HEK293 (cell line): ENCODE measurements at regions not wholly inside any gene's neighbourhood (a gene's known extent, or its start where the extent isn't known, plus 50 kb on each side); places are given as distances from the start of the nearest gene placed in this dataset.
"Not testable (repeated sequence)": the region's sequence is repeated elsewhere in the genome, so short reads cannot be mapped to it uniquely, and the experiment has no call there.

ENCODE experiments used
- ZNF138 ChIP-seq: fragments of 450-650 bp; formaldehyde crosslinking; IDR thresholded peaks from 2 replicates; pipeline ENCODE4 v1.5.1; 2016; ENCODE audit warnings: missing biosample characterization, missing genetic modification characterization, borderline replicate concordance
- ZNF19 ChIP-seq: fragments of 450-650 bp; formaldehyde crosslinking; IDR thresholded peaks from 2 replicates; pipeline ENCODE4; 2016; ENCODE audit warnings: missing biosample characterization, missing genetic modification characterization, low read depth
- ZNF571 ChIP-seq: fragments of 450-650 bp; formaldehyde crosslinking; IDR thresholded peaks from 2 replicates; pipeline ENCODE4 v1.5.0; 2017; ENCODE audit warnings: missing biosample characterization, missing genetic modification characterization
- ZNF747 ChIP-seq: fragments of 450-650 bp; formaldehyde crosslinking; IDR thresholded peaks from 2 replicates; pipeline ENCODE4 v1.5.1; 2016; ENCODE audit warnings: missing biosample characterization, missing genetic modification characterization
- TF ChIP-seq, protein P1 (sequence below): fragments of 450-650 bp; formaldehyde crosslinking; IDR thresholded peaks from 2 replicates; pipeline ENCODE4 v1.5.1; 2016; ENCODE audit warnings: missing biosample characterization, missing genetic modification characterization
- TF ChIP-seq, protein P2 (sequence below): fragments of 450-650 bp; formaldehyde crosslinking; IDR thresholded peaks from 2 replicates; pipeline ENCODE4 v1.5.1; 2016; ENCODE audit warnings: missing biosample characterization, missing genetic modification characterization
- TF ChIP-seq, protein P3 (sequence below): fragments of 450-650 bp; formaldehyde crosslinking; IDR thresholded peaks from 2 replicates; pipeline ENCODE4 v1.5.1; 2016; ENCODE audit warnings: missing biosample characterization, missing genetic modification characterization, borderline replicate concordance
- TF ChIP-seq, protein P4 (sequence below): fragments of 450-650 bp; formaldehyde crosslinking; IDR thresholded peaks from 2 replicates; pipeline ENCODE4 v1.5.1; 2017; ENCODE audit warnings: missing biosample characterization, missing genetic modification characterization

DNA sequence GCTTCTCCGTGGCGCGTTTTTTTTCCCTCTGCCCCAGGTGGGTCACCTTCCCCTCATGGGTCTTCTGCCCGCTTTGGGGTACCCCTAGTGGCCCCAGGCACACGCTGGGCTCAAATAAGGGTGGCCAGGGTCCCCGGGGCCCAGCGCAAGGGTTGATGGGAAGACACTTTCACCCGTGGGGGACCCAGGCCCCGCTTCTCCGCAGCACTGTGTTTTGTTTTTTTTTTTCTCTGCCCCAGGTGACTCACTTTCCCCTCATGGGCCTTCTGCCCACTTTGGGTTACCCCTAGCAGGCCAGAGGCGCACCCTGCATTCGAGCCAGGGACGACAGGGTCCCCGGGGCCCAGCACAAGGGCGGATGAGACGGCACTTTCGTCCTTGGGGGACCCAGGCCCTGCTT is 526.7 kb downstream of the FOXD4L4 start:
- not testable (repeated sequence) for TF ChIP-seq ZNF571, ZNF19, ZNF138, ZNF747 (tag by site-specific recombination)
- TF ChIP-seq, protein P1, sequence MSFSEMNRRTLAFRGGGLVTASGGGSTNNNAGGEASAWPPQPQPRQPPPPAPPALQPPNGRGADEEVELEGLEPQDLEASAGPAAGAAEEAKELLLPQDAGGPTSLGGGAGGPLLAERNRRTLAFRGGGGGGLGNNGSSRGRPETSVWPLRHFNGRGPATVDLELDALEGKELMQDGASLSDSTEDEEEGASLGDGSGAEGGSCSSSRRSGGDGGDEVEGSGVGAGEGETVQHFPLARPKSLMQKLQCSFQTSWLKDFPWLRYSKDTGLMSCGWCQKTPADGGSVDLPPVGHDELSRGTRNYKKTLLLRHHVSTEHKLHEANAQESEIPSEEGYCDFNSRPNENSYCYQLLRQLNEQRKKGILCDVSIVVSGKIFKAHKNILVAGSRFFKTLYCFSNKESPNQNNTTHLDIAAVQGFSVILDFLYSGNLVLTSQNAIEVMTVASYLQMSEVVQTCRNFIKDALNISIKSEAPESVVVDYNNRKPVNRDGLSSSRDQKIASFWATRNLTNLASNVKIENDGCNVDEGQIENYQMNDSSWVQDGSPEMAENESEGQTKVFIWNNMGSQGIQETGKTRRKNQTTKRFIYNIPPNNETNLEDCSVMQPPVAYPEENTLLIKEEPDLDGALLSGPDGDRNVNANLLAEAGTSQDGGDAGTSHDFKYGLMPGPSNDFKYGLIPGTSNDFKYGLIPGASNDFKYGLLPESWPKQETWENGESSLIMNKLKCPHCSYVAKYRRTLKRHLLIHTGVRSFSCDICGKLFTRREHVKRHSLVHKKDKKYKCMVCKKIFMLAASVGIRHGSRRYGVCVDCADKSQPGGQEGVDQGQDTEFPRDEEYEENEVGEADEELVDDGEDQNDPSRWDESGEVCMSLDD (tag by site-specific recombination): not testable (repeated sequence)
- TF ChIP-seq, protein P2, sequence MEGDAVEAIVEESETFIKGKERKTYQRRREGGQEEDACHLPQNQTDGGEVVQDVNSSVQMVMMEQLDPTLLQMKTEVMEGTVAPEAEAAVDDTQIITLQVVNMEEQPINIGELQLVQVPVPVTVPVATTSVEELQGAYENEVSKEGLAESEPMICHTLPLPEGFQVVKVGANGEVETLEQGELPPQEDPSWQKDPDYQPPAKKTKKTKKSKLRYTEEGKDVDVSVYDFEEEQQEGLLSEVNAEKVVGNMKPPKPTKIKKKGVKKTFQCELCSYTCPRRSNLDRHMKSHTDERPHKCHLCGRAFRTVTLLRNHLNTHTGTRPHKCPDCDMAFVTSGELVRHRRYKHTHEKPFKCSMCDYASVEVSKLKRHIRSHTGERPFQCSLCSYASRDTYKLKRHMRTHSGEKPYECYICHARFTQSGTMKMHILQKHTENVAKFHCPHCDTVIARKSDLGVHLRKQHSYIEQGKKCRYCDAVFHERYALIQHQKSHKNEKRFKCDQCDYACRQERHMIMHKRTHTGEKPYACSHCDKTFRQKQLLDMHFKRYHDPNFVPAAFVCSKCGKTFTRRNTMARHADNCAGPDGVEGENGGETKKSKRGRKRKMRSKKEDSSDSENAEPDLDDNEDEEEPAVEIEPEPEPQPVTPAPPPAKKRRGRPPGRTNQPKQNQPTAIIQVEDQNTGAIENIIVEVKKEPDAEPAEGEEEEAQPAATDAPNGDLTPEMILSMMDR (tag by site-specific recombination): not testable (repeated sequence)
- TF ChIP-seq, protein P3, sequence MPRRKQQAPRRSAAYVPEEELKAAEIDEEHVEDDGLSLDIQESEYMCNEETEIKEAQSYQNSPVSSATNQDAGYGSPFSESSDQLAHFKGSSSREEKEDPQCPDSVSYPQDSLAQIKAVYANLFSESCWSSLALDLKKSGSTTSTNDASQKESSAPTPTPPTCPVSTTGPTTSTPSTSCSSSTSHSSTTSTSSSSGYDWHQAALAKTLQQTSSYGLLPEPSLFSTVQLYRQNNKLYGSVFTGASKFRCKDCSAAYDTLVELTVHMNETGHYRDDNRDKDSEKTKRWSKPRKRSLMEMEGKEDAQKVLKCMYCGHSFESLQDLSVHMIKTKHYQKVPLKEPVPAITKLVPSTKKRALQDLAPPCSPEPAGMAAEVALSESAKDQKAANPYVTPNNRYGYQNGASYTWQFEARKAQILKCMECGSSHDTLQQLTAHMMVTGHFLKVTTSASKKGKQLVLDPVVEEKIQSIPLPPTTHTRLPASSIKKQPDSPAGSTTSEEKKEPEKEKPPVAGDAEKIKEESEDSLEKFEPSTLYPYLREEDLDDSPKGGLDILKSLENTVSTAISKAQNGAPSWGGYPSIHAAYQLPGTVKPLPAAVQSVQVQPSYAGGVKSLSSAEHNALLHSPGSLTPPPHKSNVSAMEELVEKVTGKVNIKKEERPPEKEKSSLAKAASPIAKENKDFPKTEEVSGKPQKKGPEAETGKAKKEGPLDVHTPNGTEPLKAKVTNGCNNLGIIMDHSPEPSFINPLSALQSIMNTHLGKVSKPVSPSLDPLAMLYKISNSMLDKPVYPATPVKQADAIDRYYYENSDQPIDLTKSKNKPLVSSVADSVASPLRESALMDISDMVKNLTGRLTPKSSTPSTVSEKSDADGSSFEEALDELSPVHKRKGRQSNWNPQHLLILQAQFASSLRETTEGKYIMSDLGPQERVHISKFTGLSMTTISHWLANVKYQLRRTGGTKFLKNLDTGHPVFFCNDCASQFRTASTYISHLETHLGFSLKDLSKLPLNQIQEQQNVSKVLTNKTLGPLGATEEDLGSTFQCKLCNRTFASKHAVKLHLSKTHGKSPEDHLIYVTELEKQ (tag by site-specific recombination): not testable (repeated sequence)
- TF ChIP-seq, protein P4, sequence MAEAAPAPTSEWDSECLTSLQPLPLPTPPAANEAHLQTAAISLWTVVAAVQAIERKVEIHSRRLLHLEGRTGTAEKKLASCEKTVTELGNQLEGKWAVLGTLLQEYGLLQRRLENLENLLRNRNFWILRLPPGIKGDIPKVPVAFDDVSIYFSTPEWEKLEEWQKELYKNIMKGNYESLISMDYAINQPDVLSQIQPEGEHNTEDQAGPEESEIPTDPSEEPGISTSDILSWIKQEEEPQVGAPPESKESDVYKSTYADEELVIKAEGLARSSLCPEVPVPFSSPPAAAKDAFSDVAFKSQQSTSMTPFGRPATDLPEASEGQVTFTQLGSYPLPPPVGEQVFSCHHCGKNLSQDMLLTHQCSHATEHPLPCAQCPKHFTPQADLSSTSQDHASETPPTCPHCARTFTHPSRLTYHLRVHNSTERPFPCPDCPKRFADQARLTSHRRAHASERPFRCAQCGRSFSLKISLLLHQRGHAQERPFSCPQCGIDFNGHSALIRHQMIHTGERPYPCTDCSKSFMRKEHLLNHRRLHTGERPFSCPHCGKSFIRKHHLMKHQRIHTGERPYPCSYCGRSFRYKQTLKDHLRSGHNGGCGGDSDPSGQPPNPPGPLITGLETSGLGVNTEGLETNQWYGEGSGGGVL (tag by site-specific recombination): not testable (repeated sequence)
